C4-2B (cell line): ENCODE measurements at regions not wholly inside any gene's neighbourhood (a gene's known extent, or its start where the extent isn't known, plus 50 kb on each side); places are given as distances from the start of the nearest gene placed in this dataset.

Experiments
- CTCF ChIP-seq: fragments of 450-650 bp; conservative IDR thresholded peaks from 2 replicates; pipeline ENCODE4 v1.5.1; 2017; ENCODE audit warnings: mild to moderate bottlenecking
- ZFX ChIP-seq: fragments of 450-650 bp; IDR thresholded peaks from 2 replicates; pipeline ENCODE4 v1.6.1; 2017

GRCh38 chr11:121369366-121369765 lies 76.8 kb downstream of the SC5D start:
- TF ChIP-seq CTCF = no peak
- no peak for TF ChIP-seq ZFX
